GM18517 (cell line): ENCODE measurements at regions not wholly inside any gene's neighbourhood (a gene's known extent, or its start where the extent isn't known, plus 50 kb on each side); places are given as distances from the start of the nearest gene placed in this dataset.
"Not testable (repeated sequence)": the region's sequence is repeated elsewhere in the genome, so short reads cannot be mapped to it uniquely, and the experiment has no call there.

Experiments
- ATAC-seq: cut with Tn5 transposase; IDR thresholded peaks from one replicate; pipeline ENCODE4 v1.9.1; 2021; ENCODE audit warnings: mild to moderate bottlenecking, moderate library complexity; ENCODE audit not compliant: unreplicated experiment

DNA sequence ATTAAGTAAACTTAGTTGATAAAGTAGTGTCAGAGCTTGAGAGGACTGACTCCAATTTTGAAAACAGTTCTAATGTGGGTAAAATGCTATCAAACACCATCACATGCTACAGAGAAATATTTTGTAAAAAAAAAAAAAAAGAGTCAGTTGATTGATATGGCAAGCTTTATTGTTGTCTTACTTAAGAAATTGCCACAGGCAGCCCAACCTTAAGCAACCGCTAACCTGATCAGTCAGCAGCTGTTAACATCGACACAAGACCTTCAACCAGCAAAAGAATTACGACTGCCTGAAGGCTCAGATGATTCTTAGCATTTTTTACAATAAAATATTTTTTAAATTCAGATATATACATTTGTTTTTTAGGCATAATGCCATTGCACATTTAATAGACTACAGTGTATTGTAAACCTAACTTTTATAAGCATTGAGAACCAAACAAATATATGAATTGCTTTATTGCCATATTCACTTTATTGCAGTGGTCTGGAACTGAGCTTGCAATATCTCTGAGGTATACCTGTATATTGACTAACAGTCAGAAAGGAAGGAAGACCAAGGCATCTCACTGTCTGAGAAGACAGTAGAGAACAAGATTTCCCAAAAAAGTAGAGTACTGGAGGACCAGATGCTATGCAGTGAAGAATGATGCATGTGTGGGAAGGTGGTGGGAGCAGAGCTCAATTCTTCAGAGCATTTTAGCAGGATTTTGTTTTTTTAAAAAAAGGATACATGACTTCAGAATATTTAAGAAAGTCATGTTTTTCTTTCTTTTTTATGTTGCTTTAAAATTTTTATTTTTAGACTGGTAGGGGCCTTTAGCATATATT, 973.8 kb upstream of the GYPC start:
- no peak for ATAC-seq

DNA sequence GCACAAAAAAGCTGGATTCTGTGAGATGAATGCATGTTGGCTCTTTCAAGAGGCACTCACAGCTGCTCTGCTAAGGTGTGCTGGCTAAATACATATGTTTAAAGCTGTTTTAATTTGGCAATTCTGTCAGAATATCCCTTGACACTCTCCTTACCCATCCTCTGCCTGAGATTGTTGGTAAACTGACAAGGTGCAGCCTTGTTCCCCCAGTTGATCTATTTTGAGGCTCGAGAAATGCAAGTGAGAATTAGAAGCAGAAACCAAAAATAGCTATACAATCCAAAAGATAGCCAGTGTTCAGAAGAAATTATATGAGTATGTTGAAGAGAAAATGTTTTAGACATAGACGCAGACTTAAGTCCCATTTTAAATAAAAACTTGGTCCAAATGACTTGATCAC, 971.7 kb upstream of the GYPC start:
- no peak for ATAC-seq

DNA sequence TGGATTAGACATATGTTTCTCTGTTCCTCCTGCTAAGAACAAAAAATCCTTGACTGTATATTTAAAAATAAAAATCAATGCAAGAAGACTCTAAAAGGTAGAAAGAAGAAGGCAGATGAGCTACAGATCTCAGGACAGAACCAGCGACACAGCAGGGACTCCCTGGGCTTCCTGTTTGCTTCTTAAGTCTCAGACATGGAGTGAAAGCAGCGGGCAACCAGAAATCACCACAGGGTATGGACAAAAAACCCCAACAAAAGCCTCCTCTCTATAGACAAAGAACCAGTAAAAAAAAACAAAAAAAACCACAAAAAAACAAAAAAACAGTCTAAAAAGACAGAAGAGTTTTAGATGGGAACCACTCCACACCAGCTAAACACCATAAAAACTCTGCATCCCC, 971.0 kb upstream of the GYPC start:
- no peak for ATAC-seq

DNA sequence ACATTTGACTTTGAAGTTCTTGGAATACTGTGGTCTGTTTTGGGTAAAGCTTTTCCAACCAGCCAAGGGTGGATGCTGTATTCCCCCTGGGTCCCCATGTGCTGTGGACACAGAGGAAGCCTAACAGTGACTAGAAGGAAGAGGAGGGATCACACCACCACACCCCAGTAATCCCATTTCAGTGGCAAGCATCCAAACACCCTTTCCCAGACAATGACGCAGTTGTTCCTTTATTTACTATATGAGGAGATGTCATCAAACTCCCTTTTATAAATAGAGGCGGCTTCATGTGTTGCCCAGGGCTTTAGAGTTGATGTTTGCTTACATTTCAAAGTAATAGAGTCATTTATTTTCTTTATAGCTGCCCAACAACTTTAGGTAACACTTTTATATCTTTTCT, 959.4 kb upstream of the GYPC start:
- no peak for ATAC-seq

DNA sequence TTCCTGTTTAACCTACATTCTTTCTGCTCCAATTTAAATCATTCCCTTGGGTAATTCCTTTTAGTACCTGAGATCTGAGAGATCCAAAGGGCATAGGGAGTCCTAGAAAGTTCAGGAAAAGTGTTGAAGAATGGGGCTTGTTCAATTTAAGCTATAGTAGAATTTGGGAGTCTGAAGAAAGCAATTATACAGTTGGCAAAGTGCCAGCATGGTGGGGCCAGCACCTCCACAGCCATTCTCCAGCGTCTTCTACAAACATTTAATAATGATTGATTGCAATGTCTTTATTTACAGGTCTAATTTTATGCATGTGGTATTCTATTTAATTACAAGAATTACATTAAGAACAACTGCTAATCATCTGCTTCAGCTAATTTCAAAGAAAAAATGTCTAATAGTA, 957.7 kb upstream of the GYPC start:
- no peak for ATAC-seq

DNA sequence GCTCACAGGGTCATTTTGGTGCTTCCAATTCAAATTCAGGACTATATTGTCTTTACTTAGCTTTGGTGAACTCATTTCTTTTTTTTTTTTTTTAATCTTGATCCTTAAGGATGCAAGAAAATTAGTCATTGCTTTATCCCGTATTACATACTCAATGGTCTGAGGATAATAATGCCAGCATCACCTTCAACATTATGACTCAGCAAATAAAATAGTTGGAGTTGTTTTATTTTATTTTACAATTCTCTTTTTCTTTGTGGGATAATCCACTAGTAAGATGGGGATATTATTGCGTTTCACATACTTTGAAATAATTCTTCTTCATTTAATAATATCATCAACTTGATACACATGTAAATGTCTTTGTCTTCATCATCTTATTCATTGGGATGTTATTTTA, 954.9 kb upstream of the GYPC start:
- no peak for ATAC-seq

DNA sequence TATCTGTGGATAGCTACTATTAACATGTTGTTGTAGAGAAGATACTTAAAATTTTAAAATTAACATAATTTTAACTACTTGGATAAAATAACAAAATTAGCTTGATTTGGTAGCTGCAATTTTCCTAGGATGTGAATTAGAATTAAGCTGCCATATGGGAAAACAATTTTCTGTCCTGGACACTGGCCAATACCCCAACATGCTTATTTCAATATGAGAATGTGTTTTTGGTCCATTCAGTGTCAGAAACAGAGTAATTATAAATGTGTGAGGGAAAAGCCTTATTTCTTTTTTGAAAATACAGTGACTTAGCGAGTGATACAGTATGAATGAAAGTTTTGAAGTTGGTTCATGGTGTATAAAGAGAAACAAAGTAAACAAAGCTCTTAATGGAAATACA, 948.3 kb upstream of the GYPC start:
- ATAC-seq = no peak

DNA sequence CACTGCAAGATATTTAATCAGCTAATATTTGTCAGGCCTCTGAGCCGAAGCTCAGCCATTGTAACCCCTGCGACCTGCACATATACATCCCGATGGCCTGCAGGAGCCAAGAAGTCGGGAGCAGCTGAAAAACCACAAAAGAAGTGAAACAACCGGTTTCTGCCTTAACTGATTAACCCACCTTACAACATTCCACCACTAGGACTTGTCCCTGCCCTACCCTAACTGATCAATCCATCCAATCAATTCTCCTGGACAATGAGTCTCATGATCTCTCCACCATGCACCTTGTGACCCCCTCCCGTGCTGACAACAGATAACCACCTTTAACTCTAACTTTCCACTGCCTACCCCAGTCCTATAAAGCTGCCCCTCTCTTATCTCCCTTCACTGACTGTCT, 945.4 kb upstream of the GYPC start:
- ATAC-seq = no peak

DNA sequence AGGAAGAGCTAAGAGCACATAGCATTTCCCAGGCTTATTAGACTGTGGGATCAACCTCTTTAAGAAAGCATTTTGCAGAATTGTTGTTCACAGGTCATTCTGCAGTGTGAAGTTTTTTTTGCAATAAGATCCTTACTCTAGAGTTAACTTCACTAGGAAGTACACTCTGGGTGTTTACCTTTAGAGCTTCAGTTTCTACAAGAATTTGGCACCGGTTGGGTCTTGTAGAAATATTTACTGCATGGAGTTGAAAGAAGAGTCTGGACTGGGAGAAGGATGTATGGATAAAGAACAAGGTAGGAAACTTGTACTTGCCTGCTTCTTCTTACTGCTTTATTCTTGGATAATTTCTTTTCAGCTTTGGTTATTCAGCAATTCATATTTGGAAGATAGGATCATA, 944.9 kb upstream of the GYPC start:
- no peak for ATAC-seq

DNA sequence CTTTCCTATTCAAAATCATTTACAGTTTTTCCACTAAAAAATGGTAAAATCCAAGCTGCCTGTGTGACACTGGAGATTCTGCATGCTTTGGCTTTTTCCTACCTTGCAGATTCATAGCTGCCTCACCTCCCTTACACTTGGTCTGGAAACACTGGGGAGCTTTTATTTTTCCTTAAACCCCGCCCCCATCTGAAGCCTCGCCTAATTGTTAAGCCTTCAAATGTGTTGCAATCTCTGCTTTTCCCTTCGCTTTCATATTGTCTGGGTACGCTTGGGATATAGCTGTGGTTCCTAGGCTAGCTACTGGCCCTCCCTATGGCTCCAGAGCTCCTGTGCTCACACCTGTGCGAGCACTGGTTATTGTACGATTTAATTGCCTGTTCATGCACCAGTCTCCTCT, 942.4 kb upstream of the GYPC start:
- no peak for ATAC-seq

DNA sequence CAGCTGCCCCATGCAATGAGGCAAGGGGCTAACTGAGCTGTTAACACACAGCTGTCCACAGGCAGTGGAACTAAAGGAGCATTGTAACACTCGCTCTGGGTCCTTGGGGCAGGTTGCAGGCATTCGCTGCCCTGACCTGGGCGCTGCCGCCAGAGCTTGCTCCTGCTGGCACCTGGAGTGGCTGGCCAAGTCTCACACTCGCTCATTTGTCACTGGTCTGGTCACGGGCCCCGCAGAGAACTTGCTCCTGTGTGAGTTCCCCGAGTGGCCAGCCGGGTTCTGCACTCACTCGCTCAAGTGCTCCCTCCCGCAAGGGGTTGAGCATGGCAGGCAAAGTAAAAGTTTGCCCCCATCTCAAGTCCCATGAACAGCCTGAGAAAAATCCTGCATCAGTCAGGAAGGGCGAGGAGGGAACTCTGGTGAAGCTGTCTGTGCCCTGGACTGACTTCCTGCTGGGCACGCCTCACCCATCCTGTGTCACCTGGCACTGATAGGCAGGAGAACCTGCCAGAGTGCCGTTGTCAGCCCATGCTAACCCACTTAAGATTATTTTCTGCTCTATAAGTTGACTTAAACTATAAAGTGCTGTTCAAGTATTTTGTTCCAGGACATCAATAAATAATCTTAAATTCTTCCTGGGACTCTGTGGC, 934.8 kb upstream of the GYPC start:
- ATAC-seq = no peak

DNA sequence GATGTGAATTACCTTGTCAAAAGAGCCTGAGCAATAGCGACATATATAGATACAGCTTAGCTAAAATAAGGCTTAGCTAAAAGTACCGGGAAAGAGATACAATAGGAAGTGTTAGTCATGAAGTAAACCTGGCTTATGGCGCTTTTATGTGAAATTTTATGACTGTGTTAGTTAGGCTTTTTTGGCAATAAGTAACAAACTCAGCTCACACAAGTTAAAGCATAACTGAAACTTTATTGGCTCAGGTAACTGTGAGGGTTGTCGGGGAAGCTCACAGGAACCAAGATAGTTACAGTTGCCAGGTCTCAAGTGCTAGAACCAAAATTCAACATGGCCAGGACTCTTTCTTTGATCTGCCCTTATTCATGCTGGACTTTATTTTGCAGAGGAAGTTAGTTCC, 925.0 kb upstream of the GYPC start:
- no peak for ATAC-seq

DNA sequence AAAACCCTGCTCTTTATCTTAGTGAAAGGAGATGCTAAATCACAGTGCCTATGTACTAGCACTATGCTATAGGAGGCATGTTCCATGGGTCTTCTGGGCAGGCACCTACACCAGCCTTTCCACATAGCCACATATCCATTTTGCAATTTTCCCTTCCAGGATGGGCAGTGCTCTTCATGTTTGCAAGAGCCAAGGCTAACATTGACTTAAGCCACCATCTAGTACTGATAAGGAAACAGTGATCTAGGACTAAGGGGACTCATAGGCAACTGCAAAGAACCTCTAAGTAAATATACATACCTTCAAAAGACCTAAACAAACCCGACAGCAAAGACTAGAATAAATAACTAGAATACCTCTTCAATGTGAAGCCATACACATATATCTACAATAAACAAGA, 919.7 kb upstream of the GYPC start:
- no peak for ATAC-seq

DNA sequence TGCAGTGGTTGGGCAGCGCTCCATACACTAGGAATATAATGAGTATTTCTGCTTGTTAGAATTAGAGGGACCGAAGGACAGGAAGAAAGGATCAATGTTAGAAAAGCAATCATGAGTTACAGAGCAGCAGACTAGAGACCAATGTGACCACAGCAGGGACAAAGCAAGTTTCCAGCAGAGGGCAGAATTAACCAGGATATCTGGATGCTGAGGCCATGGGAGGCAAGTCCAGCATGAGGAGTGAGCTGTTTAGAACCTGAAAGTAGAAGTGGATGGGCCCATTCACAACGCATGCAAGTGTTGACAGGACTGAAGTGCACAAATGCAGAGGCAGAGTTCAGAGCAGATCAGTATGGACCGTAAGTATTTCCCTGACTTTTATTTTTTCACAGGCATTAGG, 910.4 kb upstream of the GYPC start:
- ATAC-seq = no peak

DNA sequence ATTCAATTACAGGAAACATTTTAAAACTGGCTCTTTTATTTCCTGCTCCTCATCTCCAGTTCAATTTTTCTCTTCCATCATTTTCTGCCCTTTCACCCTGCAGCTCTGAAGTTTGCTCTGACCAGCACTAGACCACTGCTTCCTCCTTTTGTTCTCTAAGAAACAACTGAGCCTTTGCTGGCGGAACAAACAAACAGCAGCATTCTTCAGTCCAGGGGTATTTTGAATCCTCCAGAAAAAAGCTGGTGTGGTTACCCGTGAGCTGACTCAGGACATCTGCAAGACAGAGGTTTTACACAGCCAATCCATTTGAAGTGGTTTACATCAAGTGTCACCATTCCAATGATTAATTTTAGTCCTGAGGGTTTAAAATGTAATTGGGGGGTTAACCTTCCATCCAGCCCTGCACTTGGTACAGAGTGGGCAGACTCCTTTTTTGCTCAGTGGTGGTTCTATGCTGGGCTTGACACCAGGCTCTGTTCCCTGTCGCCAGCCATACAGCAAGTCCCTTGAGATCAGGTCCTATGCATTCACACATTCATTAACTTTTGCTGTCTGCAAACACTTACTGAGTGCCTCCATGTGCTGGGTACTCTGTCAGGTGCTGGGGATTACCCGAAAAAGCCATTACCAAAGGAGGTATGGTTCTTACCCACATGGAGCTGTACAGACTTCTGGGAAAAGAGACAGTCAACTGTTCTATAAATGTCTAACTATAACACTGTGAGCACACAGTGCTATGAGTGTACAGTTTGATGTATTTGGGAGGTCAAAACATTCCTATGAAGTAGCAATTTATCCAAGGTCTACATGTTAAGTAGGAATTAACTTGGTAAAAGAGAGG, 909.4 kb upstream of the GYPC start:
- ATAC-seq = no peak

DNA sequence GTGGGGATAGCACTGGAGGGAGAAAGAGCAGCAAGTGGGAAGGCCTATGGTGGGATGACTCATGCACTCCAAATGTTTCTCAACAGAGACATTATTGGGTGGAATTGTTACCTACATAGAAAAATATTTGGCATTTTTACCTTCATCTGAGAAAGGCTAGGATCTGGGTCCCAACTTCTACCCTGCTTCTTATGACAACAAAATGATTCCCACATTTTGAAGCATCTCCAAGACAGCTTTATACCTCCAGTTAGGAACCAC, 908.9 kb upstream of the GYPC start:
- ATAC-seq = no peak

DNA sequence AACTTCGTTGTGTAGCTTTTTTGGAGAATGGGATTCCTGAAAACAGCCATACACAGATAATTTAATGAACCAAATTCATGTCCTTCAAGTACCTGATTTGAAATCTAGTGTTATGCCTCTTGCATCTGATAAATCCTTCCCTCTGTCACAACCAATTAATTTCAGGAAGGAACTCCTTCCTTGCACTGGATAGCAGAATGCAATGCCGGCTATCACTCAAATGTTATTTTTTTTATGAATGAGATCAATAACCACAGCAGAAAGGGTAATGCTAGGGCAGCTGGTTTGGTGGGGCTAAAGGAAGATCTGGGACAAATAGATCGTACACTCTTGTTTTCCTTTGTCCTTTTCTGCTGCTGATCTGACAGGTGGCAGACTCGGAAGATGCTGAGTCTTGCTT, 899.5 kb upstream of the GYPC start:
- no peak for ATAC-seq

DNA sequence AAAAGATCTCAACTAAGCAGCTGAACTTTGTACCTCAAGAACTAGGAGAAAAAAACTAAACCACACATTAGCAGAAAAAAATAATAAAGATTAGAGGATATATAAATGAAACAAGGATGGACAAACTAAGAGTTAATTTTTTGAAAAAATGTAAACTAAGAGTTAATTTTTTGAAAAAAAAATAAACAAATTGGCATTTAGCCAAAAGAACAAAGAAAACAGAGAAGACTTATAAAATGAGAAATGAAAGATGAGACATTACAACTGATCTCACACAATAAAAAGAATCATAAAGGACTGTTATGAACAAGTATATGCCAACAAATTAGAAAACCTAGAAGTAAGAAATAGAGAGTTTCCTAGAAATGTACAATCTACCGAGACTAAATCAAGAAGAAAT, 859.2 kb upstream of the GYPC start:
- ATAC-seq = no peak

DNA sequence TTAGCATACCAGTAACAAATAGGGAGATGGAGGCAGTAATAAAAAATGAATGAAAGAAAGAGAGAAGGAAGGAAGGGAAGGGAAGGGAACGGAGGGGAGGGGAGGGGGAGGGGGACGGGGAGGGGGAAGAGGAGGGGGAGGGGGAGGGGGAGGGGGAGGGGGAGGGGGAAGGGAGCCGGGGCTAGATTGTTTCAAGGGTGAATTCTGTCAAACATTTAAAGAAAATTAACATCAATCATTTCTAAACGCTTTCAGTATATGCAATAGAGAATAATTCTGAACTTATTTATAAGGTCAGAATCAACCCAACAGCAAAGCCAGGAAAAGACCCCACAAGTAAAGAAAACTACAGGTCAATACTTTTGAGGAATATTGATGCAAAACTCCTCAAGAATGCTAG, 858.8 kb upstream of the GYPC start:
- ATAC-seq = no peak

DNA sequence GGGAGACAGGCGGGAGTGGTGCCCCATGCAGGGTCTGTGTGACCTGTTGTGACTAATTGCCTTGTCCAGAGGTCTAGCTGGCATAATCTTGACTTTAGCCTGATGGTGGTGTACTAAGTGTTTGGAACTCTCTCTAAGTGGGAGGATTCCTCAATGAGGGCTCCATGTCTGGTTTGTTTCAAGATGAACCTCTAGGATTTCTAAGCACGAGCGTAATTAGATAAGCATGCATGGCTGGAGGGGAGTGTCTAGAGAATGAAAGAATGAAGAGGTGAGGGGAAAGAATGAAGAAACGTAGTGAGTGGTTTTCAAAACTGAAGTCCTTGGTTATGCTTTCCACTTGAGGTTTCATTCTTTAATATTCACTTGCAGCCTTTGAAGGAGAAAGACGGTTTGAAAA, 833.2 kb upstream of the GYPC start:
- no peak for ATAC-seq

DNA sequence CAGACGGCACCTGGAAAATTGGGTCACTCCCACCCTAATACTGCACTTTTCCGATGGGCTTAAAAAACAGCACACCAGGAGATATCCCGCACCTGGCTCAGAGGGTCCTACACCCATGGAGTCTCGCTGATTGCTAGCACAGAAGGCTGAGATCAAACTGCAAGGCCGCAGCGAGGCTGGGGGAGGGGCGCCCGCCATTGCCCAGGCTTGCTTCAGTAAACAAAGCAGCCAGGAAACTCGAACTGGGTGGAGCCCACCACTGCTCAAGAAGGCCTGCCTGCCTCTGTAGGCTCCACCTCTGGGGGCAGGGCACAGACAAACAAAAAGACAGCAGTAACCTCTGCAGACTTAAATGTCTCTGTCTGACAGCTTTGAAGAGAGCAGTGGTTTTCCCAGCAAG, 830.2 kb upstream of the GYPC start:
- ATAC-seq = not testable (repeated sequence)

DNA sequence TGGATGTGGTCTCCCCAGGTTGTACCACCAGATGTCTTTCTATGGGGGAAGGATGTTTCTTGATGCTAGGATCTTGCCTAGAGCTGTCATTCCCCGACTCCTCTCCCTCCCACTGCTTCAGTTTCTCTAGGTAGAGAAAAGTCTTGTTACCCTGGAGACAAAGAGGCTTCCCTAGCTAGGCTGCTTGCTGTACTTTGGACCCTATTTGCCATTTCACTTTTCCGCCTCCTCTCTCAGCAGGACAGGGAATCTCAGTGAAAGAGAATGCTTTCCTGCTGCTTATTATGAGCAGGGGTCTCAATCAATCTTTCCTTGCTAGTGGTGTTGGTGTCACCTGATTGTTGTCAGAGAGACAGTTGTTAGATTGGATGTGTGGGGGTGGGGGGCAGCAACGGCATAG, 818.8 kb upstream of the GYPC start:
- ATAC-seq = no peak
